GM18517 (cell line): ENCODE measurements at regions not wholly inside any gene's neighbourhood (a gene's known extent, or its start where the extent isn't known, plus 50 kb on each side); places are given as distances from the start of the nearest gene placed in this dataset.

Experiments
- ATAC-seq: cut with Tn5 transposase; IDR thresholded peaks from one replicate; pipeline ENCODE4 v1.9.1; 2021; ENCODE audit warnings: mild to moderate bottlenecking, moderate library complexity; ENCODE audit not compliant: unreplicated experiment

- ATAC-seq: no peak
Measured at GRCh38 chr13:107291875-107292274, 723.9 kb upstream of the ARGLU1 start.

GRCh38 chr13:107289540-107289939 is 721.6 kb upstream of the ARGLU1 start:
- ATAC-seq: no peak

- no peak for ATAC-seq
Measured at GRCh38 chr13:107284173-107284572, 716.2 kb upstream of the ARGLU1 start.

GRCh38 chr13:107277911-107278310 is 710.0 kb upstream of the ARGLU1 start:
- no peak for ATAC-seq

- ATAC-seq: no peak
Measured at GRCh38 chr13:107276936-107277335, 709.0 kb upstream of the ARGLU1 start.

- no peak for ATAC-seq
Measured at GRCh38 chr13:107275945-107276614, 708.1 kb upstream of the ARGLU1 start.

GRCh38 chr13:107275312-107275711 is 707.4 kb upstream of the ARGLU1 start:
- ATAC-seq: no peak

GRCh38 chr13:107271227-107271626 is 703.3 kb upstream of the ARGLU1 start:
- ATAC-seq: no peak

- ATAC-seq: no peak
Measured at GRCh38 chr13:107266657-107267056, 698.7 kb upstream of the ARGLU1 start.

- ATAC-seq: no peak
Measured at GRCh38 chr13:107258599-107259187, 690.8 kb upstream of the ARGLU1 start.

GRCh38 chr13:107254392-107254791 is 686.5 kb upstream of the ARGLU1 start:
- ATAC-seq: no peak

GRCh38 chr13:107252428-107252827 is 684.5 kb upstream of the ARGLU1 start:
- no peak for ATAC-seq

GRCh38 chr13:107252021-107252420 is 684.1 kb upstream of the ARGLU1 start:
- ATAC-seq: no peak

- no peak for ATAC-seq
Measured at GRCh38 chr13:107251341-107251740, 683.4 kb upstream of the ARGLU1 start.

GRCh38 chr13:107250628-107251027 is 682.7 kb upstream of the ARGLU1 start:
- no peak for ATAC-seq

GRCh38 chr13:107244241-107244640 is 676.3 kb upstream of the ARGLU1 start:
- no peak for ATAC-seq

GRCh38 chr13:107242138-107242537 is 674.2 kb upstream of the ARGLU1 start:
- no peak for ATAC-seq

- no peak for ATAC-seq
Measured at GRCh38 chr13:107241381-107241780, 673.4 kb upstream of the ARGLU1 start.

- no peak for ATAC-seq
Measured at GRCh38 chr13:107239213-107239612, 671.3 kb upstream of the ARGLU1 start.

- no peak for ATAC-seq
Measured at GRCh38 chr13:107238262-107238981, 670.5 kb upstream of the ARGLU1 start.

GRCh38 chr13:107234319-107235073 is 666.6 kb upstream of the ARGLU1 start:
- no peak for ATAC-seq
